Upper lobe of right lung (tissue), 1 donor: ENCODE measurements at regions not wholly inside any gene's neighbourhood (a gene's known extent, or its start where the extent isn't known, plus 50 kb on each side); places are given as distances from the start of the nearest gene placed in this dataset.
"Not testable (repeated sequence)": the region's sequence is repeated elsewhere in the genome, so short reads cannot be mapped to it uniquely, and the experiment has no call there.

Experiments used
- ATAC-seq: fragments of 200-7000 bp; cut with Tn5 transposase; one replicate; pipeline ENCODE4 v1.9.1; 2020; ENCODE audit warnings: mild to moderate bottlenecking, moderate library complexity
- DNase-seq: peaks from one replicate; pipeline ENCODE4 v3.0.0-alpha.2; 2020
- H3K27ac ChIP-seq: fragments of 200-600 bp; one replicate; pipeline ENCODE4 v1.8.0; 2022
- H3K27me3 ChIP-seq: fragments of 200-600 bp; one replicate; pipeline ENCODE4 v1.8.0; 2022; ENCODE audit warnings: mild to moderate bottlenecking
- H3K36me3 ChIP-seq: fragments of 200-600 bp; one replicate; pipeline ENCODE4 v1.8.0; 2022
- H3K4me1 ChIP-seq: fragments of 200-600 bp; one replicate; pipeline ENCODE4 v1.8.0; 2022
- H3K4me3 ChIP-seq: fragments of 200-600 bp; one replicate; pipeline ENCODE4 v1.8.0; 2022; ENCODE audit warnings: mild to moderate bottlenecking
- H3K9me3 ChIP-seq: fragments of 200-600 bp; one replicate; pipeline ENCODE4 v1.8.0; 2022
- CTCF ChIP-seq: fragments of 200-600 bp; IDR thresholded peaks from one replicate; pipeline ENCODE4 v1.8.0; 2022; ENCODE audit warnings: antibody characterized with exemption
- intact Hi-C: fragments of 100-400 bp; cut with DNase I; formaldehyde crosslinking; loops from one replicate; pipeline ENCODE4 v1.11.0; 2022
- donor health status: DM: no; HTN: yes; CAD: no; lungs with severe emphysema.

DNA sequence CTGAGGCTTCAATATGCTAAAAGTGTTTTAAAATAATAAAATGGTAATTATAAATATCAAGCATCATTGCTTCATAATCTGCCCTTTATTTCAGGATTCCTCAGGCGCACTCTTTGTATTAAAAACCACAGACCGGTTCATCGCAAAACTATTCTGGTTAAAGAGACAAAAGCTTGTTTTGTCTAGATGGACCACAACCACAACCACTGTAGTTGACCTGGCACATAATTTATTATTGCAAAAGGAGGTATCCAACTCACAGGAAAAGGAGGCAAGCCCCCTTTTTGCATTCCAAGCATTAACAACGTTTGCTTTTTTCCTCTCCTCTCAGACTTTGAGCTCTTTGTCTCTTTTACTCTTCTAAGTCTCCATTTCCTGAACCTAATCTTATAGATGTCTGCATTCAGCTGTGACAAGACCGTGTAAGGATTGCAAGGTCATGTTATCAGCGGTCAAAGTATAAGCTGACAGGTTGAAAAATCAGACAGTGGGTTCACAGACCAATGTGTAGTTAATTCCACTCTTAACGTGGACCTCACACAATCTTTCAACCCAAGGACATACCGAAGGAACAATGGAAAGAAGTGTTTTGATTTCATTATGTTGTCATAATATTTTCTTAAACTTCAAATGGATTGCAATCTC, 1057.6 kb downstream of the GALC start:
- DNase-seq (no peak), ATAC-seq (no peak)
- no peak for TF ChIP-seq CTCF
- H3K36me3 ChIP-seq: no peaks in the 10 kb centered on the region
- intact Hi-C loops: no loop called here
- H3K9me3 ChIP-seq: no peaks in the 10 kb centered on the region
- no peak overlapping the region for H3K27ac ChIP-seq
- H3K4me1 ChIP-seq: no peaks in the 10 kb centered on the region
- H3K27me3 ChIP-seq: no peaks in the 10 kb centered on the region
- H3K4me3 ChIP-seq: no peak overlapping the region

GRCh38 chr14:86933958-86934595, 1058.9 kb downstream of the GALC start:
- no peaks in the 10 kb centered on the region for H3K36me3 ChIP-seq
- DNase-seq (no peak), ATAC-seq (no peak)
- no peaks in the 10 kb centered on the region for H3K4me1 ChIP-seq
- H3K27me3 ChIP-seq: no peaks in the 10 kb centered on the region
- TF ChIP-seq CTCF: no peak
- intact Hi-C loops: no loop called here
- H3K27ac ChIP-seq: no peak overlapping the region
- no peak overlapping the region for H3K4me3 ChIP-seq
- no peaks in the 10 kb centered on the region for H3K9me3 ChIP-seq

DNA sequence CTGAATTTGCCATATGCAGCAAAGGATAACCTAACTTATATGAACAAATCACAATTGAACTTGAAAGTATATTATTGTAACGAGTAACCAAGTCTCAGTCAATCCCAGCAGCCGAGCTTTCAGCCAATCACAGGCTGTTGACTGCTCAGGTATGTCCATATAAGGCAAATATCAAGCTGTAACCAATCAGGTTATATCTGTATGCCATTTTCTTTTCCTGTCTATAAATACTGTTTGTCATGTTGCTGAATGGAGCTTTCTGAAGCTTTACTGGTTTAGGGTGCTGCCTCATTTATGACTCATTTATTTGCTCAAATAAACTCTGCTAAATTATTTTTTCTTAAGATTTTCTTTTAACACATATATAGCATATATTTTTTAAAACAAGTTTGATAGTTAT, 1059.5 kb downstream of the GALC start:
- intact Hi-C loops: no loop called here
- no peak overlapping the region for H3K4me3 ChIP-seq

DNA sequence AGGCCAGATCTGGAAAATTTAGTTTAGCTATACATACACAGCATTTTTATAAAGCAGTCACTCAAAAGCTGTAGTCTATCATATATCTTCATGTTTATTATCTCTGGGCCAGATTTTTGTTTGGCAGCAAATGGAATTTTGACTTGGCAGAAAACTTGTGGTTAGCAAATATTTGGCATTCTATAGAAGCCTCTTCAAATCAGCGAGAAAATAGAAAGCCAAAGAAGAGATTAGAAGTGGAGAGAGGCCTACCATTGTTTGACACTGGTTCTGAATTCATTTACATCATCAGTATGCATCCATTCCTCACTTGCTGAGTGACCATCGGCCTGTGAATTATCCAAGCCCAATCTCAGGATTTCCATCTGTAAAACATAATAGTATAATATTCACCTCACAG, 1077.6 kb downstream of the GALC start:
- Histone ChIP-seq H3K36me3 (no peaks in the 10 kb centered on the region), H3K4me3 (no peak overlapping the region), H3K27ac (no peak overlapping the region), H3K27me3 (no peaks in the 10 kb centered on the region), H3K9me3 (no peaks in the 10 kb centered on the region), H3K4me1 (no peaks in the 10 kb centered on the region)
- DNase-seq (no peak), ATAC-seq (no peak)
- TF ChIP-seq CTCF: no peak
- intact Hi-C loops: no loop called here

More for the DNA sequence above, 1059.5 kb downstream of the GALC start:
- DNase-seq: no peak
- no peak for TF ChIP-seq CTCF
- H3K36me3 ChIP-seq: no peaks in the 10 kb centered on the region
- no peak overlapping the region for H3K27ac ChIP-seq
- ATAC-seq: no peak
- no peaks in the 10 kb centered on the region for H3K27me3 ChIP-seq
- no peaks in the 10 kb centered on the region for H3K4me1 ChIP-seq
- no peaks in the 10 kb centered on the region for H3K9me3 ChIP-seq

DNA sequence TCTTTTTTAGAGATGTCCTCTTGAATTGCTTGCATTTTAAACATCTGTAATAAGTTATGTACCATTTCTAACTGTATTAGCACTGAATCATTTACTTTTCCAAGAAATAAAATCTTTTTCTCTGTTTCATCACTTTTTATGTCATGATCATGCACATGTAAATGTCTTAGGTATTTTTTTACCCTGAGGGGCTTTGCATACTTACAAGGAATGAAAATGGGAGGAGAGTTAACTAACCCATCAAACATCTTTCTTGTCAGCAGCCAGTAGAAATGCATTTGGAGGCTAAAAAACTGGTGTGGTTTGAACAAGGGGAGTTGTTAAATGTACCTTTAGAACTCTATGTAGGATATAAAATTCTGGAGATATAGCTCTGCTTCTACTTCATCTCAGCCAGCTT, 1080.3 kb downstream of the GALC start:
- H3K4me1 ChIP-seq: no peaks in the 10 kb centered on the region
- ATAC-seq (no peak), DNase-seq (no peak)
- intact Hi-C loops: no loop called here
- no peak for TF ChIP-seq CTCF
- H3K36me3 ChIP-seq: no peaks in the 10 kb centered on the region
- H3K27me3 ChIP-seq: no peaks in the 10 kb centered on the region
- H3K9me3 ChIP-seq: no peaks in the 10 kb centered on the region
- no peak overlapping the region for H3K4me3 ChIP-seq
- no peak overlapping the region for H3K27ac ChIP-seq

DNA sequence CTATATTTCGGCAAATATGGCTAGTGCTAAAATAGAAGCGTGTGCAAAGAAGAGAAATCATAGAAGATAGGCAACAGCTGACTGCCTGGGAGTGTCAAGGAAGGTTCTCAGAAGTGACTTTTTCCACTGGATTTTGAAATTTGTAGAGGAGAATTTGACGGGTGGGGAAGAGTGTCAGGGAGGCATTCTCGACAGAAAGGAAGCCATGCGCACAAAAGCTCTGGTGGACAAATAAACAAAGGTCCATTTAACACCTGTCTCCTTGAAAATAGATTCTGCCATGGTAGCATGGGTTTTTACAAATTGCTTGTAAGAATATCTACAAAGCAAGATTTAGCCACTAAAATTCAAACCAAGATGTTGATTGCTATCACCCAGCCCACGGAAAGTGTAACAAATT, 1081.5 kb downstream of the GALC start:
- no peak for TF ChIP-seq CTCF
- no peak overlapping the region for H3K27ac ChIP-seq
- DNase-seq (no peak), ATAC-seq (no peak)
- H3K4me1 ChIP-seq: no peaks in the 10 kb centered on the region
- H3K4me3 ChIP-seq: no peak overlapping the region
- no peaks in the 10 kb centered on the region for H3K27me3 ChIP-seq
- H3K9me3 ChIP-seq: no peaks in the 10 kb centered on the region
- intact Hi-C loops: no loop called here
- H3K36me3 ChIP-seq: no peaks in the 10 kb centered on the region

GRCh38 chr14:86905386-86905926, 1087.5 kb downstream of the GALC start:
- H3K27ac ChIP-seq, H3K36me3 ChIP-seq, H3K27me3 ChIP-seq, H3K4me3 ChIP-seq, ATAC-seq, H3K9me3 ChIP-seq, intact Hi-C loops, H3K4me1 ChIP-seq: not testable (repeated sequence)
- peak; percentile 56 for DNase-seq
